T1000 (cell line): ENCODE measurements at regions not wholly inside any gene's neighbourhood (a gene's known extent, or its start where the extent isn't known, plus 50 kb on each side); places are given as distances from the start of the nearest gene placed in this dataset.
"Not testable (repeated sequence)": the region's sequence is repeated elsewhere in the genome, so short reads cannot be mapped to it uniquely, and the experiment has no call there.

Source experiments
- DNase-seq: peaks from one replicate; lab custom pipeline; 2025; ENCODE audit warnings: mixed read lengths; lab: John Stamatoyannopoulos, UW

- DNase-seq, result no peak
Observed at GRCh38 chr9:87406543-87407166, 91.0 kb upstream of the DAPK1 start.

- not testable (repeated sequence) for DNase-seq
Observed at GRCh38 chr9:87410047-87411005, 87.3 kb upstream of the DAPK1 start.

- DNase-seq, result no peak
Observed at GRCh38 chr9:87420884-87421283, 76.8 kb upstream of the DAPK1 start.

GRCh38 chr9:87421734-87422133 lies 75.9 kb upstream of the DAPK1 start:
- no peak for DNase-seq

- no peak for DNase-seq
Observed at GRCh38 chr9:87422999-87423398, 74.7 kb upstream of the DAPK1 start.

GRCh38 chr9:87423885-87424284 lies 73.8 kb upstream of the DAPK1 start:
- not testable (repeated sequence) for DNase-seq

- DNase-seq, result no peak
Observed at GRCh38 chr9:87425202-87425601, 72.5 kb upstream of the DAPK1 start.

GRCh38 chr9:87427851-87428506 lies 69.7 kb upstream of the DAPK1 start:
- no peak for DNase-seq

GRCh38 chr9:87428659-87429058 lies 69.0 kb upstream of the DAPK1 start:
- no peak for DNase-seq

- DNase-seq, result no peak
Observed at GRCh38 chr9:87431837-87432236, 65.8 kb upstream of the DAPK1 start.

GRCh38 chr9:87433853-87434252 lies 63.8 kb upstream of the DAPK1 start:
- no peak for DNase-seq

- DNase-seq, result no peak
Observed at GRCh38 chr9:87434366-87434765, 63.3 kb upstream of the DAPK1 start.

- DNase-seq, result no peak
Observed at GRCh38 chr9:87435189-87435880, 62.3 kb upstream of the DAPK1 start.

- no peak for DNase-seq
Observed at GRCh38 chr9:87436716-87437115, 61.0 kb upstream of the DAPK1 start.

GRCh38 chr9:87437966-87438365 lies 59.7 kb upstream of the DAPK1 start:
- DNase-seq, result no peak

GRCh38 chr9:87441251-87441650 lies 56.4 kb upstream of the DAPK1 start:
- no peak for DNase-seq

- no peak for DNase-seq
Observed at GRCh38 chr9:87442451-87442850, 55.2 kb upstream of the DAPK1 start.

- no peak for DNase-seq
Observed at GRCh38 chr9:87443006-87443405, 54.7 kb upstream of the DAPK1 start.

- DNase-seq, result no peak
Observed at GRCh38 chr9:87443461-87443860, 54.2 kb upstream of the DAPK1 start.

GRCh38 chr9:87445646-87446045 lies 52.0 kb upstream of the DAPK1 start:
- no peak for DNase-seq

GRCh38 chr9:87446527-87446926 lies 51.1 kb upstream of the DAPK1 start:
- no peak for DNase-seq
